GM23338 (cell line): ENCODE measurements at regions not wholly inside any gene's neighbourhood (a gene's known extent, or its start where the extent isn't known, plus 50 kb on each side); places are given as distances from the start of the nearest gene placed in this dataset.

ENCODE experiments used
- ATAC-seq: fragments of 200-7000 bp; cut with Tn5 transposase; 3 replicates; pipeline ENCODE4 v1.9.1; 2020
- DNase-seq: peaks from one replicate; pipeline ENCODE4 v3.0.0-alpha.2; 2015; ENCODE audit warnings: low spot score
- H2AFZ ChIP-seq: fragments of 200-600 bp; sonication (generic); 2 replicates; pipeline ENCODE4 v1.8.0; 2016; ENCODE audit warnings: antibody characterized with exemption, mild to moderate bottlenecking, moderate library complexity
- H3F3A ChIP-seq: fragments of 200-600 bp; sonication (generic); replicated peaks from 2 replicates; pipeline ENCODE4 v1.8.0; 2017; ENCODE audit warnings: antibody characterized with exemption, mixed run types, low read depth
- H3K27ac ChIP-seq: fragments of 200-600 bp; sonication (generic); 2 replicates; pipeline ENCODE4 v1.6.1; 2016; ENCODE audit warnings: low read depth
- H3K27me3 ChIP-seq: fragments of 200-600 bp; sonication (generic); 2 replicates; pipeline ENCODE4 v1.8.0; 2016; ENCODE audit warnings: mild to moderate bottlenecking, mixed run types, moderate library complexity; ENCODE audit not compliant: insufficient read depth
- H3K36me3 ChIP-seq: fragments of 200-600 bp; sonication (generic); 2 replicates; pipeline ENCODE4 v1.8.0; 2016; ENCODE audit warnings: mild to moderate bottlenecking; ENCODE audit not compliant: insufficient read depth
- H3K4me1 ChIP-seq: fragments of 200-600 bp; sonication (generic); 2 replicates; pipeline ENCODE4 v1.8.0; 2016; ENCODE audit warnings: mild to moderate bottlenecking, moderate library complexity; ENCODE audit not compliant: insufficient read depth
- H3K4me2 ChIP-seq: fragments of 200-600 bp; sonication (generic); 2 replicates; pipeline ENCODE4 v1.7.1; 2017; ENCODE audit warnings: mixed run types
- H3K4me3 ChIP-seq: fragments of 200-600 bp; sonication (generic); 2 replicates; pipeline ENCODE4 v1.6.1; 2016; ENCODE audit warnings: mixed run types
- H3K79me2 ChIP-seq: fragments of 200-600 bp; sonication (generic); replicated peaks from 2 replicates; pipeline ENCODE4 v1.8.0; 2017; ENCODE audit warnings: mild to moderate bottlenecking; ENCODE audit not compliant: insufficient read depth
- H3K9me2 ChIP-seq: fragments of 200-600 bp; sonication (generic); 2 replicates; pipeline ENCODE4 v1.8.0; 2017; ENCODE audit not compliant: insufficient read depth
- H4K20me1 ChIP-seq: fragments of 200-600 bp; sonication (generic); replicated peaks from 2 replicates; pipeline ENCODE4 v1.8.0; 2017; ENCODE audit warnings: mild to moderate bottlenecking; ENCODE audit not compliant: insufficient read depth
- H3K27ac Mint-ChIP-seq: 2 replicates; pipeline ENCODE4 v1.8.0; 2020; ENCODE audit warnings: inconsistent platforms, mild to moderate bottlenecking, moderate library complexity, mixed read lengths
- H3K27me3 Mint-ChIP-seq: 3 replicates; pipeline ENCODE4 v1.8.0; 2022; ENCODE audit warnings: low read depth, mild to moderate bottlenecking, moderate library complexity, mixed read lengths, inconsistent platforms; ENCODE audit not compliant: insufficient read depth, poor library complexity
- H3K36me3 Mint-ChIP-seq: 3 replicates; pipeline ENCODE4 v1.8.0; 2021; ENCODE audit warnings: low read depth, mild to moderate bottlenecking, inconsistent platforms, moderate library complexity, mixed read lengths
- H3K4me1 Mint-ChIP-seq: 3 replicates; pipeline ENCODE4 v1.8.0; 2020; ENCODE audit warnings: mild to moderate bottlenecking, inconsistent platforms, mixed read lengths
- H3K4me3 Mint-ChIP-seq: 3 replicates; pipeline ENCODE4 v1.8.0; 2021; ENCODE audit warnings: moderate library complexity, mild to moderate bottlenecking, inconsistent platforms, mixed read lengths
- H3K9me3 Mint-ChIP-seq: 3 replicates; pipeline ENCODE4 v1.8.0; 2020; ENCODE audit warnings: moderate library complexity, mild to moderate bottlenecking, inconsistent platforms, mixed read lengths
- CREB1 ChIP-seq: fragments of 250-450 bp; sonication (Bioruptor Pico); IDR thresholded peaks from 2 replicates; pipeline ENCODE4 v1.5.0; 2020; ENCODE audit warnings: low read depth, mild to moderate bottlenecking, moderate library complexity
- EZH2 ChIP-seq: fragments of 200-600 bp; sonication (generic); IDR thresholded peaks from one replicate; pipeline ENCODE4 v1.8.0; 2017; ENCODE audit warnings: antibody characterized with exemption, mild to moderate bottlenecking, low read depth; ENCODE audit not compliant: unreplicated experiment
- EZH2phosphoT487 ChIP-seq: fragments of 200-600 bp; sonication (generic); IDR thresholded peaks from one replicate; pipeline ENCODE4 v1.8.1; 2018; ENCODE audit warnings: antibody characterized with exemption; ENCODE audit not compliant: unreplicated experiment
- JUNB ChIP-seq: IDR thresholded peaks from one replicate; pipeline ENCODE4 v1.6.1; 2016; ENCODE audit warnings: antibody characterized with exemption; ENCODE audit not compliant: unreplicated experiment
- NANOG ChIP-seq: IDR thresholded peaks from 2 replicates; pipeline ENCODE4 v1.6.1; 2016; ENCODE audit warnings: antibody characterized with exemption, borderline replicate concordance
- POLR2AphosphoS5 ChIP-seq: IDR thresholded peaks from 2 replicates; pipeline ENCODE4 v1.6.1; 2016; ENCODE audit warnings: antibody characterized with exemption, low read depth
- STAT1 ChIP-seq: IDR thresholded peaks from one replicate; pipeline ENCODE4 v1.6.1; 2016; ENCODE audit warnings: antibody characterized with exemption; ENCODE audit not compliant: unreplicated experiment
- ZNF114 ChIP-seq: fragments of 250-450 bp; sonication (Bioruptor Pico); IDR thresholded peaks from 2 replicates; pipeline ENCODE4 v1.5.0; 2020; ENCODE audit warnings: mild to moderate bottlenecking, moderate library complexity
- ZNF331 ChIP-seq: fragments of 250-450 bp; sonication (Bioruptor Pico); IDR thresholded peaks from 2 replicates; pipeline ENCODE4 v1.5.0; 2020; ENCODE audit warnings: low read depth, mild to moderate bottlenecking, moderate library complexity
- TF ChIP-seq, protein P1 (sequence below), 2 experiments: fragments of 200-600 bp in 1 of 2; sonication (generic) in 1 of 2; conservative IDR thresholded peaks; 2 replicates each; pipeline versions ENCODE4 v1.5.1 to v1.6.1; 2016 to 2017; ENCODE audit warnings: antibody characterized with exemption in 2 of 2, low read depth in 2 of 2, mild to moderate bottlenecking in 2 of 2, moderate library complexity in 1 of 2
- TF ChIP-seq, protein P2 (sequence below): IDR thresholded peaks from 2 replicates; pipeline ENCODE4 v1.6.1; 2016; ENCODE audit warnings: antibody characterized with exemption
- TF ChIP-seq, protein P3 (sequence below): IDR thresholded peaks from one replicate; pipeline ENCODE4 v1.6.1; 2018; ENCODE audit warnings: antibody characterized with exemption; ENCODE audit not compliant: unreplicated experiment
- TF ChIP-seq, protein P4 (sequence below): fragments of 250-450 bp; sonication (Bioruptor Pico); IDR thresholded peaks from 2 replicates; pipeline ENCODE4 v1.5.0; 2020; ENCODE audit warnings: mild to moderate bottlenecking, moderate library complexity

DNA sequence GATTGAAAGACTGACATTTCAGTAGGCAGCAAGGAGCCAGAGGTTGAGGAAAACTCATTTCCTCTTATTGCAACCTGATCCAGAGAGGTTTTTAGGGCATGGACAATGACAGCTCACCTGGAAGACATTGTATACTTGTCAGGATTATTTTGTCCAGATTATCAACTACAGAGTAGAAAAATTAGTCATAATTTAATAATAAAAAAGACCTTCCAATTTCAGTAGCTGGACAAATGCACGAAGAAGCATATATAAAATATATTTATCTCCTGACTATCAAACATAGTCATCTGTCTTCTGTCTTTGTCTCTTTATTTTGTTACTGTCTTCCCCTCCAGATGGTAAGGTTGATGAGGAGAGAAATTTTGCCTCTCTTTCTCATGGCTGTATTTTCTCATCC lies 330.6 kb upstream of the RAG2 start:
- ATAC-seq (no peak), DNase-seq (no peak)
- no peak for TF ChIP-seq EZH2phosphoT487
- no peak for TF ChIP-seq POLR2AphosphoS5
- TF ChIP-seq JUNB, result no peak
- no peak for TF ChIP-seq ZNF331 (CRISPR knock-in tag)
- TF ChIP-seq ZNF114 (CRISPR knock-in tag), result no peak
- no peak for TF ChIP-seq NANOG
- TF ChIP-seq, protein P1, sequence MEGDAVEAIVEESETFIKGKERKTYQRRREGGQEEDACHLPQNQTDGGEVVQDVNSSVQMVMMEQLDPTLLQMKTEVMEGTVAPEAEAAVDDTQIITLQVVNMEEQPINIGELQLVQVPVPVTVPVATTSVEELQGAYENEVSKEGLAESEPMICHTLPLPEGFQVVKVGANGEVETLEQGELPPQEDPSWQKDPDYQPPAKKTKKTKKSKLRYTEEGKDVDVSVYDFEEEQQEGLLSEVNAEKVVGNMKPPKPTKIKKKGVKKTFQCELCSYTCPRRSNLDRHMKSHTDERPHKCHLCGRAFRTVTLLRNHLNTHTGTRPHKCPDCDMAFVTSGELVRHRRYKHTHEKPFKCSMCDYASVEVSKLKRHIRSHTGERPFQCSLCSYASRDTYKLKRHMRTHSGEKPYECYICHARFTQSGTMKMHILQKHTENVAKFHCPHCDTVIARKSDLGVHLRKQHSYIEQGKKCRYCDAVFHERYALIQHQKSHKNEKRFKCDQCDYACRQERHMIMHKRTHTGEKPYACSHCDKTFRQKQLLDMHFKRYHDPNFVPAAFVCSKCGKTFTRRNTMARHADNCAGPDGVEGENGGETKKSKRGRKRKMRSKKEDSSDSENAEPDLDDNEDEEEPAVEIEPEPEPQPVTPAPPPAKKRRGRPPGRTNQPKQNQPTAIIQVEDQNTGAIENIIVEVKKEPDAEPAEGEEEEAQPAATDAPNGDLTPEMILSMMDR (conservative IDR thresholded peaks at IDR 0.05; ENCODE audit: low read depth in 2 of 2), result no peak
- TF ChIP-seq, protein P2, sequence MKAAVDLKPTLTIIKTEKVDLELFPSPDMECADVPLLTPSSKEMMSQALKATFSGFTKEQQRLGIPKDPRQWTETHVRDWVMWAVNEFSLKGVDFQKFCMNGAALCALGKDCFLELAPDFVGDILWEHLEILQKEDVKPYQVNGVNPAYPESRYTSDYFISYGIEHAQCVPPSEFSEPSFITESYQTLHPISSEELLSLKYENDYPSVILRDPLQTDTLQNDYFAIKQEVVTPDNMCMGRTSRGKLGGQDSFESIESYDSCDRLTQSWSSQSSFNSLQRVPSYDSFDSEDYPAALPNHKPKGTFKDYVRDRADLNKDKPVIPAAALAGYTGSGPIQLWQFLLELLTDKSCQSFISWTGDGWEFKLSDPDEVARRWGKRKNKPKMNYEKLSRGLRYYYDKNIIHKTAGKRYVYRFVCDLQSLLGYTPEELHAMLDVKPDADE, result no peak
- TF ChIP-seq, protein P3, sequence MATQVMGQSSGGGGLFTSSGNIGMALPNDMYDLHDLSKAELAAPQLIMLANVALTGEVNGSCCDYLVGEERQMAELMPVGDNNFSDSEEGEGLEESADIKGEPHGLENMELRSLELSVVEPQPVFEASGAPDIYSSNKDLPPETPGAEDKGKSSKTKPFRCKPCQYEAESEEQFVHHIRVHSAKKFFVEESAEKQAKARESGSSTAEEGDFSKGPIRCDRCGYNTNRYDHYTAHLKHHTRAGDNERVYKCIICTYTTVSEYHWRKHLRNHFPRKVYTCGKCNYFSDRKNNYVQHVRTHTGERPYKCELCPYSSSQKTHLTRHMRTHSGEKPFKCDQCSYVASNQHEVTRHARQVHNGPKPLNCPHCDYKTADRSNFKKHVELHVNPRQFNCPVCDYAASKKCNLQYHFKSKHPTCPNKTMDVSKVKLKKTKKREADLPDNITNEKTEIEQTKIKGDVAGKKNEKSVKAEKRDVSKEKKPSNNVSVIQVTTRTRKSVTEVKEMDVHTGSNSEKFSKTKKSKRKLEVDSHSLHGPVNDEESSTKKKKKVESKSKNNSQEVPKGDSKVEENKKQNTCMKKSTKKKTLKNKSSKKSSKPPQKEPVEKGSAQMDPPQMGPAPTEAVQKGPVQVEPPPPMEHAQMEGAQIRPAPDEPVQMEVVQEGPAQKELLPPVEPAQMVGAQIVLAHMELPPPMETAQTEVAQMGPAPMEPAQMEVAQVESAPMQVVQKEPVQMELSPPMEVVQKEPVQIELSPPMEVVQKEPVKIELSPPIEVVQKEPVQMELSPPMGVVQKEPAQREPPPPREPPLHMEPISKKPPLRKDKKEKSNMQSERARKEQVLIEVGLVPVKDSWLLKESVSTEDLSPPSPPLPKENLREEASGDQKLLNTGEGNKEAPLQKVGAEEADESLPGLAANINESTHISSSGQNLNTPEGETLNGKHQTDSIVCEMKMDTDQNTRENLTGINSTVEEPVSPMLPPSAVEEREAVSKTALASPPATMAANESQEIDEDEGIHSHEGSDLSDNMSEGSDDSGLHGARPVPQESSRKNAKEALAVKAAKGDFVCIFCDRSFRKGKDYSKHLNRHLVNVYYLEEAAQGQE, result no peak
- no peak for TF ChIP-seq STAT1
- TF ChIP-seq EZH2, result no peak
- no peak for TF ChIP-seq CREB1 (CRISPR knock-in tag)
- TF ChIP-seq, protein P4, sequence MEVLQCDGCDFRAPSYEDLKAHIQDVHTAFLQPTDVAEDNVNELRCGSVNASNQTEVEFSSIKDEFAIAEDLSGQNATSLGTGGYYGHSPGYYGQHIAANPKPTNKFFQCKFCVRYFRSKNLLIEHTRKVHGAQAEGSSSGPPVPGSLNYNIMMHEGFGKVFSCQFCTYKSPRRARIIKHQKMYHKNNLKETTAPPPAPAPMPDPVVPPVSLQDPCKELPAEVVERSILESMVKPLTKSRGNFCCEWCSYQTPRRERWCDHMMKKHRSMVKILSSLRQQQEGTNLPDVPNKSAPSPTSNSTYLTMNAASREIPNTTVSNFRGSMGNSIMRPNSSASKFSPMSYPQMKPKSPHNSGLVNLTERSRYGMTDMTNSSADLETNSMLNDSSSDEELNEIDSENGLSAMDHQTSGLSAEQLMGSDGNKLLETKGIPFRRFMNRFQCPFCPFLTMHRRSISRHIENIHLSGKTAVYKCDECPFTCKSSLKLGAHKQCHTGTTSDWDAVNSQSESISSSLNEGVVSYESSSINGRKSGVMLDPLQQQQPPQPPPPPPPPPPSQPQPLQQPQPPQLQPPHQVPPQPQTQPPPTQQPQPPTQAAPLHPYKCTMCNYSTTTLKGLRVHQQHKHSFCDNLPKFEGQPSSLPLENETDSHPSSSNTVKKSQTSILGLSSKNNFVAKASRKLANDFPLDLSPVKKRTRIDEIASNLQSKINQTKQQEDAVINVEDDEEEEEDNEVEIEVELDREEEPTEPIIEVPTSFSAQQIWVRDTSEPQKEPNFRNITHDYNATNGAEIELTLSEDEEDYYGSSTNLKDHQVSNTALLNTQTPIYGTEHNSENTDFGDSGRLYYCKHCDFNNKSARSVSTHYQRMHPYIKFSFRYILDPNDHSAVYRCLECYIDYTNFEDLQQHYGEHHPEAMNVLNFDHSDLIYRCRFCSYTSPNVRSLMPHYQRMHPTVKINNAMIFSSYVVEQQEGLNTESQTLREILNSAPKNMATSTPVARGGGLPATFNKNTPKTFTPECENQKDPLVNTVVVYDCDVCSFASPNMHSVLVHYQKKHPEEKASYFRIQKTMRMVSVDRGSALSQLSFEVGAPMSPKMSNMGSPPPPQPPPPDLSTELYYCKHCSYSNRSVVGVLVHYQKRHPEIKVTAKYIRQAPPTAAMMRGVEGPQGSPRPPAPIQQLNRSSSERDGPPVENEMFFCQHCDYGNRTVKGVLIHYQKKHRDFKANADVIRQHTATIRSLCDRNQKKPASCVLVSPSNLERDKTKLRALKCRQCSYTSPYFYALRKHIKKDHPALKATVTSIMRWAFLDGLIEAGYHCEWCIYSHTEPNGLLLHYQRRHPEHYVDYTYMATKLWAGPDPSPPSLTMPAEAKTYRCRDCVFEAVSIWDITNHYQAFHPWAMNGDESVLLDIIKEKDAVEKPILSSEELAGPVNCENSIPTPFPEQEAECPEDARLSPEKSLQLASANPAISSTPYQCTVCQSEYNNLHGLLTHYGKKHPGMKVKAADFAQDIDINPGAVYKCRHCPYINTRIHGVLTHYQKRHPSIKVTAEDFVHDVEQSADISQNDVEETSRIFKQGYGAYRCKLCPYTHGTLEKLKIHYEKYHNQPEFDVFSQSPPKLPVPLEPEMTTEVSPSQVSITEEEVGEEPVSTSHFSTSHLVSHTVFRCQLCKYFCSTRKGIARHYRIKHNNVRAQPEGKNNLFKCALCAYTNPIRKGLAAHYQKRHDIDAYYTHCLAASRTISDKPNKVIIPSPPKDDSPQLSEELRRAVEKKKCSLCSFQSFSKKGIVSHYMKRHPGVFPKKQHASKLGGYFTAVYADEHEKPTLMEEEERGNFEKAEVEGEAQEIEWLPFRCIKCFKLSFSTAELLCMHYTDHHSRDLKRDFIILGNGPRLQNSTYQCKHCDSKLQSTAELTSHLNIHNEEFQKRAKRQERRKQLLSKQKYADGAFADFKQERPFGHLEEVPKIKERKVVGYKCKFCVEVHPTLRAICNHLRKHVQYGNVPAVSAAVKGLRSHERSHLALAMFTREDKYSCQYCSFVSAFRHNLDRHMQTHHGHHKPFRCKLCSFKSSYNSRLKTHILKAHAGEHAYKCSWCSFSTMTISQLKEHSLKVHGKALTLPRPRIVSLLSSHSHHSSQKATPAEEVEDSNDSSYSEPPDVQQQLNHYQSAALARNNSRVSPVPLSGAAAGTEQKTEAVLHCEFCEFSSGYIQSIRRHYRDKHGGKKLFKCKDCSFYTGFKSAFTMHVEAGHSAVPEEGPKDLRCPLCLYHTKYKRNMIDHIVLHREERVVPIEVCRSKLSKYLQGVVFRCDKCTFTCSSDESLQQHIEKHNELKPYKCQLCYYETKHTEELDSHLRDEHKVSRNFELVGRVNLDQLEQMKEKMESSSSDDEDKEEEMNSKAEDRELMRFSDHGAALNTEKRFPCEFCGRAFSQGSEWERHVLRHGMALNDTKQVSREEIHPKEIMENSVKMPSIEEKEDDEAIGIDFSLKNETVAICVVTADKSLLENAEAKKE (CRISPR knock-in tag), result no peak
- Histone ChIP-seq H3K27ac (no peak overlapping the region), H3K79me2 (no peaks in the 10 kb centered on the region), H2AFZ (no peak overlapping the region), H3F3A (no peaks in the 10 kb centered on the region), H3K4me2 (no peak overlapping the region), H4K20me1 (no peaks in the 10 kb centered on the region), H3K4me1 (no peaks in the 10 kb centered on the region), H3K36me3 (no peaks in the 10 kb centered on the region; the same call in 1 of the 2 replicates), H3K9me2 (no peaks in the 10 kb centered on the region), H3K4me3 (no peak overlapping the region), H3K27me3 (no peaks in the 10 kb centered on the region)
- no peak overlapping the region for H3K27ac Mint-ChIP-seq
- H3K36me3 Mint-ChIP-seq, result peaks cover 9% of the 10 kb centered on the region
- no peak overlapping the region for H3K4me3 Mint-ChIP-seq
- H3K27me3 Mint-ChIP-seq, result no peaks in the 10 kb centered on the region
- peaks cover 90% of the 10 kb centered on the region for H3K9me3 Mint-ChIP-seq
- no peaks in the 10 kb centered on the region for H3K4me1 Mint-ChIP-seq
